GM12878 (cell line): ENCODE measurements at regions not wholly inside any gene's neighbourhood (a gene's known extent, or its start where the extent isn't known, plus 50 kb on each side); places are given as distances from the start of the nearest gene placed in this dataset.
"Not testable (repeated sequence)": the region's sequence is repeated elsewhere in the genome, so short reads cannot be mapped to it uniquely, and the experiment has no call there.

ENCODE experiments used
- ATAC-seq: fragments of 200-7000 bp; cut with Tn5 transposase; 3 replicates; pipeline ENCODE4 v1.9.1; 2020; ENCODE audit warnings: mild to moderate bottlenecking, moderate library complexity
- BruUV-seq: library from RNA; stranded (reverse); fragments of 400-500 nt; replicated peaks from 2 replicates; lab custom pipeline; 2021; lab: Mats Ljungman, UMichigan
- CTCF ChIA-PET: fragments of 300-600 bp; sonication (Branson Sonifier 250); formaldehyde crosslinking; extraction: SDS; loops from one replicate; lab custom pipeline; 2021; ENCODE audit warnings: inconsistent platforms; lab: Yijun Ruan, JAX
- POLR2A ChIA-PET: fragments of 350-600 bp; formaldehyde crosslinking; extraction: SDS; loops from one replicate; lab custom pipeline; 2021; ENCODE audit warnings: inconsistent platforms; lab: Charles Lee
- RAD21 ChIA-PET: fragments of 300-600 bp; sonication (Branson Sonifier 250); formaldehyde crosslinking; loops from one replicate; lab custom pipeline; 2023; ENCODE audit warnings: antibody characterized with exemption; ENCODE audit not compliant: unreplicated experiment; lab: Charles Lee
- SMC1A ChIA-PET: fragments of 300-600 bp; sonication (Branson Sonifier 250); formaldehyde crosslinking; loops from one replicate; lab custom pipeline; 2023; ENCODE audit not compliant: unreplicated experiment, uncharacterized antibody; lab: Charles Lee
- DNase-seq: peaks from one replicate; pipeline ENCODE4 v3.0.0-alpha.2; 2011; ENCODE audit warnings: low read depth, low spot score
- FAIRE-seq: peaks from 3 replicates; lab custom pipeline; 2011; peaks lifted over from hg19 to GRCh38; lab: Jason Lieb, UNC
- H2AFZ ChIP-seq: 2 replicates; pipeline ENCODE4 v1.6.0; 2011; ENCODE audit warnings: low read depth, low read length, control low read depth; ENCODE audit not compliant: control insufficient read depth
- H3K27ac ChIP-seq: 2 replicates; pipeline ENCODE4 v1.5.1; 2011; ENCODE audit warnings: control low read depth; ENCODE audit not compliant: control insufficient read depth, insufficient read depth
- H3K27me3 ChIP-seq, 2 experiments: replicated peaks in 1 of 2; 2 replicates each; pipeline versions ENCODE4 v1.6.0 to v1.6.1; 2011; ENCODE audit warnings: low read length in 1 of 2; ENCODE audit not compliant: control insufficient read depth in 2 of 2, insufficient read depth in 2 of 2
- H3K36me3 ChIP-seq, 2 experiments: 2 replicates each; pipeline ENCODE4 v1.5.1; 2011; ENCODE audit warnings: low read length in 1 of 2; ENCODE audit not compliant: control insufficient read depth in 2 of 2, insufficient read depth in 2 of 2
- H3K4me1 ChIP-seq: 2 replicates; pipeline ENCODE4 v1.6.1; 2011; ENCODE audit warnings: mild to moderate bottlenecking, low read length, moderate library complexity, mixed read lengths; ENCODE audit not compliant: control insufficient read depth, insufficient read depth
- H3K4me2 ChIP-seq: 2 replicates; pipeline ENCODE4 v1.6.0; 2011; ENCODE audit warnings: control low read depth; ENCODE audit not compliant: control insufficient read depth, insufficient read depth
- H3K4me3 ChIP-seq: fragments of 200-600 bp; sonication (generic); 2 replicates; pipeline ENCODE4 v1.5.1; 2016
- H3K79me2 ChIP-seq: 2 replicates; pipeline ENCODE4 v1.6.0; 2011; ENCODE audit warnings: low read length; ENCODE audit not compliant: control insufficient read depth, insufficient read depth
- H3K9ac ChIP-seq: 2 replicates; pipeline ENCODE4 v1.8.0; 2011; ENCODE audit warnings: low read length, control low read depth, mixed read lengths; ENCODE audit not compliant: control insufficient read depth, insufficient read depth
- H3K9me3 ChIP-seq: replicated peaks from 3 replicates; pipeline ENCODE4 v1.5.1; 2011; ENCODE audit warnings: mild to moderate bottlenecking, low read length; ENCODE audit not compliant: control insufficient read depth, insufficient read depth
- H4K20me1 ChIP-seq: 2 replicates; pipeline ENCODE4 v1.6.0; 2011; ENCODE audit not compliant: control insufficient read depth, insufficient read depth
- ATF7 ChIP-seq: fragments of 450-650 bp; IDR thresholded peaks from 2 replicates; pipeline ENCODE4 v1.6.1; 2016; ENCODE audit warnings: low read depth, mild to moderate bottlenecking
- BACH1 ChIP-seq: fragments of 450-650 bp; IDR thresholded peaks from 2 replicates; pipeline ENCODE4 v1.6.1; 2017; ENCODE audit warnings: mild to moderate bottlenecking, borderline replicate concordance
- PAX5 ChIP-seq: IDR thresholded peaks from 2 replicates; pipeline ENCODE4 v1.6.1; 2011; ENCODE audit warnings: low read depth, low read length, borderline replicate concordance
- POLR2AphosphoS2 ChIP-seq: IDR thresholded peaks from 2 replicates; pipeline ENCODE4 v1.6.1; 2011; ENCODE audit warnings: low read depth, mild to moderate bottlenecking, low read length, improper control_type of control experiment, moderate library complexity
- RELA ChIP-seq: fragments of 450-650 bp; IDR thresholded peaks from 2 replicates; pipeline ENCODE4 v1.8.0; 2014; ENCODE audit warnings: borderline replicate concordance; ENCODE audit not compliant: partially characterized antibody
- YBX1 ChIP-seq: fragments of 450-650 bp; IDR thresholded peaks from 2 replicates; pipeline ENCODE4 v1.6.1; 2016; ENCODE audit warnings: antibody characterized with exemption
- WGBS: methylation state at CpG from one replicate; pipeline ENCODE4 v1.1.6; 2016; ENCODE audit warnings: low lambda C conversion rate; ENCODE audit not compliant: insufficient replicate concordance, insufficient coverage; ENCODE audit errors: missing lambda C conversion rate; 5-methylcytosine and 5-hydroxymethylcytosine counted together
- in situ Hi-C: fragments of 300-500 bp; cut with MboI; formaldehyde crosslinking; loops from 9 replicates; pipeline ENCODE4 v1.14.3; 2018; ENCODE audit warnings: mixed read lengths
- intact Hi-C: fragments of 100-400 bp; cut with micrococcal nuclease; formaldehyde crosslinking; loops from one replicate; pipeline ENCODE4 v1.14.2; 2022; ENCODE audit not compliant: unreplicated experiment
- TF ChIP-seq, protein P1 (sequence below): IDR thresholded peaks from 2 replicates; pipeline ENCODE4 v1.6.1; 2012; ENCODE audit warnings: low read depth, low read length, improper control_type of control experiment
- TF ChIP-seq, protein P2 (sequence below): IDR thresholded peaks from 2 replicates; pipeline ENCODE4 v1.6.1; 2012; ENCODE audit warnings: low read depth, low read length, improper control_type of control experiment
- TF ChIP-seq, protein P3 (sequence below): fragments of 450-650 bp; IDR thresholded peaks from 2 replicates; pipeline ENCODE4 v1.6.1; 2014; ENCODE audit warnings: mild to moderate bottlenecking

DNA sequence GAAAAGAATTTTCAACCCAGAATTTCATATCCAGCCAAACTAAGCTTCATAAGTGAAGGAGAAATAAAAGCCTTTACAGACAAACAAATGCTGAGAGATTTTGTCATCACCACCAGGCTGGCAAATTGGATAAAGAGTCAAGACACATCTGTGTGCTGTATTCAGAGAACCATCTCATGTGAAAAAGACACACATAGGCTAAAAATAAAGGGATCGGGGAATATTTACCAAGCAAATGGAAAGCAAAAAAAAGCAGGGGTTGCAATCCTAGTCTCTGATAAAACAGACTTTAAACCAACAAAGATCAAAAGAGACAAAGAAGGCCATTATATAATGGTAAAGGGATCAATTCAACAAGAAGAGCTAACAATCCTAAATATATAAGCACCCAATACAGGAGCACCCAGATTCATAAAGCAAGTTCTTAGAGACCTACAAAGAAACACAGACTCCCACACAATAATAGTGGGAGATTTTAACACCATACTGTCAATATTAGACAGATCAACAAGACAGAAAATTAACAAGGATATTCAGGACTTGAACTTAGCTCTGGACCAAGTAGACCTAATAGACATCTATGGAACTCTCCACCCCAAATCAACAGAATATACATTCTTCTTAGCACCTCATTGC, 55.9 kb upstream of the ACSM6 start:
- H3K27me3 ChIP-seq, POLR2A ChIA-PET, intact Hi-C loops, H3K36me3 ChIP-seq, FAIRE-seq, H3K27ac ChIP-seq, RAD21 ChIA-PET, H3K4me1 ChIP-seq, H3K9ac ChIP-seq, in situ Hi-C loops, H3K4me2 ChIP-seq, H3K9me3 ChIP-seq, ATAC-seq, H3K79me2 ChIP-seq, H3K4me3 ChIP-seq, DNase-seq, H2AFZ ChIP-seq, BruUV-seq, H4K20me1 ChIP-seq: not testable (repeated sequence)
- ChIA-PET CTCF (interaction anchor here (1.3 kb wide), 1 partner anchor 10 kb away, joined by 3 read pairs; no protein-coding TSS in a partner anchor), SMC1A (interaction anchor here (0.6 kb wide), 1 partner anchor 352 kb away, joined by 3 read pairs; no protein-coding TSS in a partner anchor)
- 78% methylated on average over 1 of the region's 1 CpG for WGBS

DNA sequence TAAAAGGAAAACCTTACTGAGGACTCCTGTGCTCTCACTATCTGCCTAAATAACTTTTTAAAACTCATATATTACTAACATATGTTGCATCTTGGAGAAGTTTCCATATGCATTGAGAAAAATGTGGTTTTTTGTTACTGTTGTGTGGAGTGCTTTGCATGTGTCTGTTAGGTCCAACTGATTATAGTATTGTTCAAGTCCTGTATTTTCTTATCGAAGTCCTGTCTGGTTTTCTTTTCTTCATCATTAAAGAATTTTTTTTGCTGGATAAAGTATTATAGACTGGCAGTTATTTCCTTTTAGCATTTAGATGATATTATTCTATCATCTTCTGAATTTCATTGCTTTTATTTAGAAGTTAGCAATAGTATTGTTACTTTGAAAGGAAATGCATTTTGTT, 59.5 kb upstream of the ACSM6 start:
- FAIRE-seq (no peak), DNase-seq (no peak), ATAC-seq (no peak)
- Histone ChIP-seq H3K4me1 (no peaks in the 10 kb centered on the region), H3K4me3 (no peak overlapping the region), H3K9ac (no peak overlapping the region), H3K79me2 (no peaks in the 10 kb centered on the region), H3K36me3 (no peaks in the 10 kb centered on the region), H3K27me3 (no peaks in the 10 kb centered on the region), H3K4me2 (no peak overlapping the region), H4K20me1 (no peaks in the 10 kb centered on the region), H3K9me3 (no peaks in the 10 kb centered on the region; the same call in 2 of the 3 replicates), H2AFZ (no peak overlapping the region), H3K27ac (no peak overlapping the region)
- ChIA-PET POLR2A (no interaction called here), RAD21 (interaction anchor here (0.7 to 3.9 kb wide), 4 partner anchors 111 to 505 kb away, joined by 4 to 40 read pairs (median 8); no protein-coding TSS in a partner anchor), CTCF (interaction anchor here (0.7 to 3.8 kb wide), 10 partner anchors 9 to 360 kb away, joined by 3 to 52 read pairs (median 4); no protein-coding TSS in a partner anchor), SMC1A (interaction anchor here (0.6 to 2.9 kb wide), 7 partner anchors 109 to 1148 kb away, joined by 3 to 30 read pairs (median 5); no protein-coding TSS in a partner anchor)
- in situ Hi-C loops (loop anchor here (5.0 kb wide), 2 partner anchors 108 to 228 kb away; no protein-coding TSS in a partner anchor), intact Hi-C loops (loop anchor here (5.0 kb wide), 1 partner anchor 313 kb away; no protein-coding TSS in a partner anchor)
- BruUV-seq, result no TSS peak
- 53% methylated on average over 1 of the region's 1 CpG for WGBS
- TF ChIP-seq POLR2AphosphoS2 (no peak), ATF7 (no peak), BACH1 (no peak), PAX5 (no peak), RELA (no peak), YBX1 (no peak)
- TF ChIP-seq, protein P1, sequence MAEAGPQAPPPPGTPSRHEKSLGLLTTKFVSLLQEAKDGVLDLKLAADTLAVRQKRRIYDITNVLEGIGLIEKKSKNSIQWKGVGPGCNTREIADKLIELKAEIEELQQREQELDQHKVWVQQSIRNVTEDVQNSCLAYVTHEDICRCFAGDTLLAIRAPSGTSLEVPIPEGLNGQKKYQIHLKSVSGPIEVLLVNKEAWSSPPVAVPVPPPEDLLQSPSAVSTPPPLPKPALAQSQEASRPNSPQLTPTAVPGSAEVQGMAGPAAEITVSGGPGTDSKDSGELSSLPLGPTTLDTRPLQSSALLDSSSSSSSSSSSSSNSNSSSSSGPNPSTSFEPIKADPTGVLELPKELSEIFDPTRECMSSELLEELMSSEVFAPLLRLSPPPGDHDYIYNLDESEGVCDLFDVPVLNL, result no peak
- TF ChIP-seq, protein P2, sequence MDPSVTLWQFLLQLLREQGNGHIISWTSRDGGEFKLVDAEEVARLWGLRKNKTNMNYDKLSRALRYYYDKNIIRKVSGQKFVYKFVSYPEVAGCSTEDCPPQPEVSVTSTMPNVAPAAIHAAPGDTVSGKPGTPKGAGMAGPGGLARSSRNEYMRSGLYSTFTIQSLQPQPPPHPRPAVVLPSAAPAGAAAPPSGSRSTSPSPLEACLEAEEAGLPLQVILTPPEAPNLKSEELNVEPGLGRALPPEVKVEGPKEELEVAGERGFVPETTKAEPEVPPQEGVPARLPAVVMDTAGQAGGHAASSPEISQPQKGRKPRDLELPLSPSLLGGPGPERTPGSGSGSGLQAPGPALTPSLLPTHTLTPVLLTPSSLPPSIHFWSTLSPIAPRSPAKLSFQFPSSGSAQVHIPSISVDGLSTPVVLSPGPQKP, result no peak
- TF ChIP-seq, protein P3, sequence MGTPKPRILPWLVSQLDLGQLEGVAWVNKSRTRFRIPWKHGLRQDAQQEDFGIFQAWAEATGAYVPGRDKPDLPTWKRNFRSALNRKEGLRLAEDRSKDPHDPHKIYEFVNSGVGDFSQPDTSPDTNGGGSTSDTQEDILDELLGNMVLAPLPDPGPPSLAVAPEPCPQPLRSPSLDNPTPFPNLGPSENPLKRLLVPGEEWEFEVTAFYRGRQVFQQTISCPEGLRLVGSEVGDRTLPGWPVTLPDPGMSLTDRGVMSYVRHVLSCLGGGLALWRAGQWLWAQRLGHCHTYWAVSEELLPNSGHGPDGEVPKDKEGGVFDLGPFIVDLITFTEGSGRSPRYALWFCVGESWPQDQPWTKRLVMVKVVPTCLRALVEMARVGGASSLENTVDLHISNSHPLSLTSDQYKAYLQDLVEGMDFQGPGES, result no peak
